ENCODE measurements at regions not wholly inside any gene's neighbourhood (a gene's known extent, or its start where the extent isn't known, plus 50 kb on each side); places are given as distances from the start of the nearest gene placed in this dataset.

DNA sequence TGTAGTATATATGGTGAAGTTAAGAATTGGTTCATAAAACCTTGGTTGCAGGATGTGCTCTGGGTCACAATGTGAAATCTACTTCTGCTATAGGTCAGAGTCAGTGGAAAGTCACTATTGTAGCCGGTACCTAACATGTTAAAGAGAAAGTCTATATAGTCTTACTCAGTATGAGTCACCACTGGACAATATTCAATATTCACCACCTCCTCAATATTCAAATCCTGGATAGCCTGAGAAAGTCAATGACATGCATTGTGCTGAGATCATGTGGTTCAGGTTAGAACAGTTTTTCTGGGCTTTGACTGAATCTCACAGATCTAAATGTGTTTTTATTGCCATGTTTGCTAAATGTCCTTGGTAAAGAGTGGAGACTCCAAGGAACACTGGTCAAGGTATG, 108.8 kb downstream of the HMHB1 start (continued):
- TF ChIP-seq TCF7L2 (IDR thresholded peaks at IDR 0.05; ENCODE audit: low read depth, low read length) (no peak), HNRNPUL1 (IDR thresholded peaks at IDR 0.05; ENCODE audit: low read depth, low read length) (no peak), ZNF235 (CRISPR knock-in tag; IDR thresholded peaks at IDR 0.05; ENCODE audit: borderline replicate concordance) (no peak), PAWR (CRISPR knock-in tag; IDR thresholded peaks at IDR 0.05; ENCODE audit: borderline replicate concordance) (no peak), PCBP1 (IDR thresholded peaks at IDR 0.05; ENCODE audit: borderline replicate concordance, low read depth, low read length) (no peak)
- TF ChIP-seq, protein P1, sequence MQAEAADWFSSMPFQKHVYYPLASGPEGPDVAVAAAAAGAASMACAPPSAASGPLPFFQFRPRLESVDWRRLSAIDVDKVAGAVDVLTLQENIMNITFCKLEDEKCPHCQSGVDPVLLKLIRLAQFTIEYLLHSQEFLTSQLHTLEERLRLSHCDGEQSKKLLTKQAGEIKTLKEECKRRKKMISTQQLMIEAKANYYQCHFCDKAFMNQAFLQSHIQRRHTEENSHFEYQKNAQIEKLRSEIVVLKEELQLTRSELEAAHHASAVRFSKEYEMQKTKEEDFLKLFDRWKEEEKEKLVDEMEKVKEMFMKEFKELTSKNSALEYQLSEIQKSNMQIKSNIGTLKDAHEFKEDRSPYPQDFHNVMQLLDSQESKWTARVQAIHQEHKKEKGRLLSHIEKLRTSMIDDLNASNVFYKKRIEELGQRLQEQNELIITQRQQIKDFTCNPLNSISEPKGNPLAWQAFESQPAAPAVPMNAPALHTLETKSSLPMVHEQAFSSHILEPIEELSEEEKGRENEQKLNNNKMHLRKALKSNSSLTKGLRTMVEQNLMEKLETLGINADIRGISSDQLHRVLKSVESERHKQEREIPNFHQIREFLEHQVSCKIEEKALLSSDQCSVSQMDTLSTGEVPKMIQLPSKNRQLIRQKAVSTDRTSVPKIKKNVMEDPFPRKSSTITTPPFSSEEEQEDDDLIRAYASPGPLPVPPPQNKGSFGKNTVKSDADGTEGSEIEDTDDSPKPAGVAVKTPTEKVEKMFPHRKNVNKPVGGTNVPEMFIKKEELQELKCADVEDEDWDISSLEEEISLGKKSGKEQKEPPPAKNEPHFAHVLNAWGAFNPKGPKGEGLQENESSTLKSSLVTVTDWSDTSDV (CRISPR knock-in tag; IDR thresholded peaks at IDR 0.05), result no peak
- TF ChIP-seq, protein P2, sequence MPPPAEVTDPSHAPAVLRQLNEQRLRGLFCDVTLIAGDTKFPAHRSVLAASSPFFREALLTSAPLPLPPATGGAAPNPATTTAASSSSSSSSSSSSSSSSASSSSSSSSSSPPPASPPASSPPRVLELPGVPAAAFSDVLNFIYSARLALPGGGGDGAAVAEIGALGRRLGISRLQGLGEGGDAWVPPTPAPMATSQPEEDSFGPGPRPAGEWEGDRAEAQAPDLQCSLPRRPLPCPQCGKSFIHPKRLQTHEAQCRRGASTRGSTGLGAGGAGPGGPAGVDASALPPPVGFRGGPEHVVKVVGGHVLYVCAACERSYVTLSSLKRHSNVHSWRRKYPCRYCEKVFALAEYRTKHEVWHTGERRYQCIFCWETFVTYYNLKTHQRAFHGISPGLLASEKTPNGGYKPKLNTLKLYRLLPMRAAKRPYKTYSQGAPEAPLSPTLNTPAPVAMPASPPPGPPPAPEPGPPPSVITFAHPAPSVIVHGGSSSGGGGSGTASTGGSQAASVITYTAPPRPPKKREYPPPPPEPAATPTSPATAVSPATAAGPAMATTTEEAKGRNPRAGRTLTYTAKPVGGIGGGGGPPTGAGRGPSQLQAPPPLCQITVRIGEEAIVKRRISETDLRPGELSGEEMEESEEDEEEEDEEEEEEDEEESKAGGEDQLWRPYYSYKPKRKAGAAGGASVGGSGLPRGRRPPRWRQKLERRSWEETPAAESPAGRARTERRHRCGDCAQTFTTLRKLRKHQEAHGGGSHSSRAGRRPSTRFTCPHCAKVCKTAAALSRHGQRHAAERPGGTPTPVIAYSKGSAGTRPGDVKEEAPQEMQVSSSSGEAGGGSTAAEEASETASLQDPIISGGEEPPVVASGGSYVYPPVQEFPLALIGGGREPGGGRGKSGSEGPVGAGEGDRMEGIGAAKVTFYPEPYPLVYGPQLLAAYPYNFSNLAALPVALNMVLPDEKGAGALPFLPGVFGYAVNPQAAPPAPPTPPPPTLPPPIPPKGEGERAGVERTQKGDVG (CRISPR knock-in tag; IDR thresholded peaks at IDR 0.05; ENCODE audit: borderline replicate concordance), result no peak

Measured in HepG2 (cell line).